ENCODE measurements at regions not wholly inside any gene's neighbourhood (a gene's known extent, or its start where the extent isn't known, plus 50 kb on each side); places are given as distances from the start of the nearest gene placed in this dataset.

- Histone ChIP-seq H3K4me1 (ENCODE audit: control insufficient read depth in 5 of 5, insufficient read depth in 5 of 5, low read length in 5 of 5) (no peaks in the 10 kb centered on the region), H3K9ac (ENCODE audit: low read length in 5 of 5) (no peak overlapping the region), H3K36me3 (ENCODE audit: control insufficient read depth in 5 of 5, insufficient read depth in 5 of 5, low read length in 5 of 5) (no peaks in the 10 kb centered on the region), H3K4me3 (ENCODE audit: low read depth in 1 of 5, low read length in 5 of 5) (no peak overlapping the region), H3K27ac (ENCODE audit: low read depth, low read length) (no peak overlapping the region), H3K27me3 (ENCODE audit: control insufficient read depth in 5 of 5, insufficient read depth in 4 of 5, low read length in 5 of 5) (no peaks in the 10 kb centered on the region), H3K9me3 (ENCODE audit: control insufficient read depth in 5 of 5, low read length in 5 of 5) (no peaks in the 10 kb centered on the region)
Observed at GRCh38 chr2:51258301-51258700, 226.4 kb upstream of the NRXN1 start.

- no peak overlapping the region for H3K4me3 ChIP-seq (ENCODE audit: low read depth in 1 of 5, low read length in 5 of 5)
- H3K9ac ChIP-seq (ENCODE audit: low read length in 5 of 5) = no peak overlapping the region
- H3K4me1 ChIP-seq (ENCODE audit: control insufficient read depth in 5 of 5, insufficient read depth in 5 of 5, low read length in 5 of 5) = no peaks in the 10 kb centered on the region
- no peak overlapping the region for H3K27ac ChIP-seq (ENCODE audit: low read depth, low read length)
- peaks cover 0 to 3% (median 0%) of the 10 kb centered on the region in 5 donors for H3K9me3 ChIP-seq (ENCODE audit: control insufficient read depth in 5 of 5, low read length in 5 of 5)
- no peaks in the 10 kb centered on the region for H3K36me3 ChIP-seq (ENCODE audit: control insufficient read depth in 5 of 5, insufficient read depth in 5 of 5, low read length in 5 of 5)
- H3K27me3 ChIP-seq (ENCODE audit: control insufficient read depth in 5 of 5, insufficient read depth in 4 of 5, low read length in 5 of 5) = no peaks in the 10 kb centered on the region
Observed at GRCh38 chr2:51256736-51257135, 224.8 kb upstream of the NRXN1 start.

- no peak overlapping the region for H3K27ac ChIP-seq (ENCODE audit: low read depth, low read length)
- no peak overlapping the region for H3K9ac ChIP-seq (ENCODE audit: low read length in 5 of 5)
- no peaks in the 10 kb centered on the region for H3K4me1 ChIP-seq (ENCODE audit: control insufficient read depth in 5 of 5, insufficient read depth in 5 of 5, low read length in 5 of 5)
- no peaks in the 10 kb centered on the region for H3K27me3 ChIP-seq (ENCODE audit: control insufficient read depth in 5 of 5, insufficient read depth in 4 of 5, low read length in 5 of 5)
- H3K36me3 ChIP-seq (ENCODE audit: control insufficient read depth in 5 of 5, insufficient read depth in 5 of 5, low read length in 5 of 5) = no peaks in the 10 kb centered on the region
- H3K9me3 ChIP-seq (ENCODE audit: control insufficient read depth in 5 of 5, low read length in 5 of 5) = peaks cover 0 to 4% (median 0%) of the 10 kb centered on the region in 5 donors
- no peak overlapping the region for H3K4me3 ChIP-seq (ENCODE audit: low read depth in 1 of 5, low read length in 5 of 5)
Observed at GRCh38 chr2:51251356-51251755, 219.4 kb upstream of the NRXN1 start.

GRCh38 chr2:51247252-51247805 lies 215.4 kb upstream of the NRXN1 start:
- H3K9ac ChIP-seq (ENCODE audit: low read length in 5 of 5) = no peak overlapping the region

GRCh38 chr2:51243892-51244535 lies 212.1 kb upstream of the NRXN1 start:
- Histone ChIP-seq H3K27me3 (ENCODE audit: control insufficient read depth in 5 of 5, insufficient read depth in 4 of 5, low read length in 5 of 5) (no peaks in the 10 kb centered on the region), H3K27ac (ENCODE audit: low read depth, low read length) (no peak overlapping the region), H3K9ac (ENCODE audit: low read length in 5 of 5) (no peak overlapping the region), H3K36me3 (ENCODE audit: control insufficient read depth in 5 of 5, insufficient read depth in 5 of 5, low read length in 5 of 5) (no peaks in the 10 kb centered on the region), H3K4me3 (ENCODE audit: low read depth in 1 of 5, low read length in 5 of 5) (no peak overlapping the region), H3K9me3 (ENCODE audit: control insufficient read depth in 5 of 5, low read length in 5 of 5) (no peaks in the 10 kb centered on the region), H3K4me1 (ENCODE audit: control insufficient read depth in 5 of 5, insufficient read depth in 5 of 5, low read length in 5 of 5) (no peaks in the 10 kb centered on the region)

More at GRCh38 chr2:51247252-51247805, 215.4 kb upstream of the NRXN1 start:
- Histone ChIP-seq H3K27ac (ENCODE audit: low read depth, low read length) (no peak overlapping the region), H3K9me3 (ENCODE audit: control insufficient read depth in 5 of 5, low read length in 5 of 5) (peaks cover 0 to 4% (median 0%) of the 10 kb centered on the region in 5 donors), H3K27me3 (ENCODE audit: control insufficient read depth in 5 of 5, insufficient read depth in 4 of 5, low read length in 5 of 5) (no peaks in the 10 kb centered on the region), H3K4me1 (ENCODE audit: control insufficient read depth in 5 of 5, insufficient read depth in 5 of 5, low read length in 5 of 5) (no peaks in the 10 kb centered on the region), H3K4me3 (ENCODE audit: low read depth in 1 of 5, low read length in 5 of 5) (no peak overlapping the region), H3K36me3 (ENCODE audit: control insufficient read depth in 5 of 5, insufficient read depth in 5 of 5, low read length in 5 of 5) (no peaks in the 10 kb centered on the region)

- Histone ChIP-seq H3K27ac (ENCODE audit: low read depth, low read length) (no peak overlapping the region), H3K27me3 (ENCODE audit: control insufficient read depth in 5 of 5, insufficient read depth in 4 of 5, low read length in 5 of 5) (no peaks in the 10 kb centered on the region), H3K4me1 (ENCODE audit: control insufficient read depth in 5 of 5, insufficient read depth in 5 of 5, low read length in 5 of 5) (peaks cover 0 to 7% (median 0%) of the 10 kb centered on the region in 5 donors), H3K9me3 (ENCODE audit: control insufficient read depth in 5 of 5, low read length in 5 of 5) (no peaks in the 10 kb centered on the region), H3K36me3 (ENCODE audit: control insufficient read depth in 5 of 5, insufficient read depth in 5 of 5, low read length in 5 of 5) (no peaks in the 10 kb centered on the region), H3K9ac (ENCODE audit: low read length in 5 of 5) (no peak overlapping the region), H3K4me3 (ENCODE audit: low read depth in 1 of 5, low read length in 5 of 5) (no peak overlapping the region)
Observed at GRCh38 chr2:51237626-51238271, 205.8 kb upstream of the NRXN1 start.

- Histone ChIP-seq H3K9ac (ENCODE audit: low read length in 5 of 5) (no peak overlapping the region), H3K4me3 (ENCODE audit: low read depth in 1 of 5, low read length in 5 of 5) (no peak overlapping the region)
Observed at GRCh38 chr2:51232027-51232426, 200.1 kb upstream of the NRXN1 start.

GRCh38 chr2:51231071-51231470 lies 199.1 kb upstream of the NRXN1 start:
- H3K4me1 ChIP-seq (ENCODE audit: control insufficient read depth in 5 of 5, insufficient read depth in 5 of 5, low read length in 5 of 5) = peaks cover 0 to 7% (median 0%) of the 10 kb centered on the region in 5 donors
- no peak overlapping the region for H3K27ac ChIP-seq (ENCODE audit: low read depth, low read length)
- no peaks in the 10 kb centered on the region for H3K36me3 ChIP-seq (ENCODE audit: control insufficient read depth in 5 of 5, insufficient read depth in 5 of 5, low read length in 5 of 5)
- no peaks in the 10 kb centered on the region for H3K9me3 ChIP-seq (ENCODE audit: control insufficient read depth in 5 of 5, low read length in 5 of 5)
- no peak overlapping the region for H3K4me3 ChIP-seq (ENCODE audit: low read depth in 1 of 5, low read length in 5 of 5)
- H3K27me3 ChIP-seq (ENCODE audit: control insufficient read depth in 5 of 5, insufficient read depth in 4 of 5, low read length in 5 of 5) = no peaks in the 10 kb centered on the region
- H3K9ac ChIP-seq (ENCODE audit: low read length in 5 of 5) = no peak overlapping the region

More at GRCh38 chr2:51232027-51232426, 200.1 kb upstream of the NRXN1 start:
- Histone ChIP-seq H3K4me1 (ENCODE audit: control insufficient read depth in 5 of 5, insufficient read depth in 5 of 5, low read length in 5 of 5) (peaks cover 0 to 7% (median 0%) of the 10 kb centered on the region in 5 donors), H3K9me3 (ENCODE audit: control insufficient read depth in 5 of 5, low read length in 5 of 5) (no peaks in the 10 kb centered on the region), H3K27me3 (ENCODE audit: control insufficient read depth in 5 of 5, insufficient read depth in 4 of 5, low read length in 5 of 5) (no peaks in the 10 kb centered on the region), H3K27ac (ENCODE audit: low read depth, low read length) (no peak overlapping the region), H3K36me3 (ENCODE audit: control insufficient read depth in 5 of 5, insufficient read depth in 5 of 5, low read length in 5 of 5) (no peaks in the 10 kb centered on the region)

GRCh38 chr2:51225377-51225776 lies 193.4 kb upstream of the NRXN1 start:
- Histone ChIP-seq H3K9ac (ENCODE audit: low read length in 5 of 5) (no peak overlapping the region), H3K9me3 (ENCODE audit: control insufficient read depth in 5 of 5, low read length in 5 of 5) (no peaks in the 10 kb centered on the region), H3K4me1 (ENCODE audit: control insufficient read depth in 5 of 5, insufficient read depth in 5 of 5, low read length in 5 of 5) (peaks cover 0 to 11% (median 0%) of the 10 kb centered on the region in 5 donors), H3K27ac (ENCODE audit: low read depth, low read length) (no peak overlapping the region), H3K4me3 (ENCODE audit: low read depth in 1 of 5, low read length in 5 of 5) (no peak overlapping the region), H3K36me3 (ENCODE audit: control insufficient read depth in 5 of 5, insufficient read depth in 5 of 5, low read length in 5 of 5) (no peaks in the 10 kb centered on the region), H3K27me3 (ENCODE audit: control insufficient read depth in 5 of 5, insufficient read depth in 4 of 5, low read length in 5 of 5) (no peaks in the 10 kb centered on the region)

GRCh38 chr2:51224790-51225189 lies 192.9 kb upstream of the NRXN1 start:
- H3K4me3 ChIP-seq (ENCODE audit: low read depth in 1 of 5, low read length in 5 of 5) = no peak overlapping the region
- no peaks in the 10 kb centered on the region for H3K9me3 ChIP-seq (ENCODE audit: control insufficient read depth in 5 of 5, low read length in 5 of 5)
- H3K36me3 ChIP-seq (ENCODE audit: control insufficient read depth in 5 of 5, insufficient read depth in 5 of 5, low read length in 5 of 5) = no peaks in the 10 kb centered on the region
- peaks cover 0 to 11% (median 0%) of the 10 kb centered on the region in 5 donors for H3K4me1 ChIP-seq (ENCODE audit: control insufficient read depth in 5 of 5, insufficient read depth in 5 of 5, low read length in 5 of 5)
- H3K27ac ChIP-seq (ENCODE audit: low read depth, low read length) = no peak overlapping the region
- no peaks in the 10 kb centered on the region for H3K27me3 ChIP-seq (ENCODE audit: control insufficient read depth in 5 of 5, insufficient read depth in 4 of 5, low read length in 5 of 5)
- no peak overlapping the region for H3K9ac ChIP-seq (ENCODE audit: low read length in 5 of 5)

Data from subcutaneous abdominal adipose tissue (tissue), 5 donors.